NCI-H187 treated with DMSO at 0.1 percent for 48 hours (cell line): ENCODE measurements at regions not wholly inside any gene's neighbourhood (a gene's known extent, or its start where the extent isn't known, plus 50 kb on each side); places are given as distances from the start of the nearest gene placed in this dataset.
"Not testable (repeated sequence)": the region's sequence is repeated elsewhere in the genome, so short reads cannot be mapped to it uniquely, and the experiment has no call there.

Source experiments
- DNase-seq: peaks from one replicate; lab custom pipeline; 2025; lab: John Stamatoyannopoulos, UW

DNA sequence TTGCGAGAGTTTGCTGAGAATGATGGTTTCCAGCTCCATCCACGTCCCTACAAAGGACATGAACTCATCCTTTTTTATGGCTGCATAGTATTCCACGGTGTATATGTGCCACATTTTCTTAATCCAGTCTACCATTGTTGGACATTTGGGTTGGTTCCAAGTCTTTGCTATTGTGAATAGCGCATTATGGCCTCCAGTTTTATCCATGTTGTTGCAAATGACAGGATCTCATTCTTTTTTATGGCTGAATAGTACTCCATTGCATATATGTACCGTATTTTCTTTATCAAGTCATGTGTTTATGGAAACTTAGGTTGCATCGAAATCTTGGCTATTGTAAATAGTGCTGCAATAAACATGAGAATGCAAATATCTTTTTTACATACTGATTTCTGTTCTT is 266.1 kb upstream of the STXBP6 start:
- DNase-seq: not testable (repeated sequence)

DNA sequence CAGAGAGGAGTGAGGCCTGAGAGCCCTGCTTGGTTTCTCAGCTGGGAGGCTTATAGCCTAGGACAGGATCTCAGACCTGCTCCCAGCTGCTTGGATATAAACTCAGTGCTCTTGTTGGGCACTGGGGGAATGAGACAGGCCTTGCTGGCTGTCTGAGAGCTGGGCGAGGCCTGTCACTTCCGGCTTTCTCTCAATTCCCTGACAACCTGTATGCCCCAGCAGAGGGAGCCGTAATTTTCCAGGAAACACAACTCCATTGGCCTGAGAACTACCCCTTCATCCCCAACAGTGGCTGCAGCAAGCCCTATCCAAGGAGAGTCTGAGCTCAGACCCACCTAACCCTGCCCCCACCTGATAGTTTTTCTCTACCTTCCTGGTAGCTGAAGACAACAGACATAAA is 258.3 kb upstream of the STXBP6 start:
- DNase-seq: no peak

GRCh38 chr14:25303934-25304333 is 254.0 kb upstream of the STXBP6 start:
- no peak for DNase-seq

DNA sequence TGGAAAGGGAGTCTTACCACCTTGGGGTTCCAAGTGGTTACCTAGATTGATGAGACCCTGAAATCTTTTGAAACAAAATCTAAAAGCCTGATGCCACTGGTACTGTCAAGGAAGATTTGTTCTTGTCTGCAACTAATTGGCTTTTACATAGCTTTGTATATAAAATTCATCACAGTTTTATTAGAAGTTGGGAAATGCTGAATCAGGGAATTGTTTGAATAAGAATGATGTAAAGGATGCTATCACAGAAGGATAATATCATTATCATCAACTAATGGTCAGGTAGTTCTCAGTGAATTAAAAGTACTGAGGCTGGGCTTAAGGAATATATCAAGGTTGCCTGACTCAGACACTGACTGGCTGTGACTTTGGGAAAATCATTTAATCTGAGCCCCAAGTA is 248.3 kb upstream of the STXBP6 start:
- DNase-seq: no peak

DNA sequence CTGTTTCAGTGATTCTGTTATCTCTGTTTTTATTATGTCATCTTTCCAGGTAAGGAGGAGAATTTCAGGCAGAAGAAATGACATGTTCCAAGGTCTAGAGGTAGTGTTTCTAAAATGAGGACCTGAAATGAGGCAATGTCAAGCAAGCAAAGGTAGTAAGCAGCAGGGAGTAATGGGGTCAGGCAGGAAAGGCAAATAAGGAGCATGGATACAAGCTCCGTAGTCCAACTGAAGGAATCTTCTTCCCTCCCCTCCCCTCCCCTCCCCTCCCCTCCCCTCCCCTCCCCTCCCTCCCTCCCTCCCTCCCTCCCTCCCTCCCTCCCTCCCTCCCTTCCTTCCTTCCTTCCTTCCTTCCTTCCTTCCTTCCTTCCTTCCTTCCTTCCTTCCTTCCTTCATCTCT is 240.2 kb upstream of the STXBP6 start:
- not testable (repeated sequence) for DNase-seq

GRCh38 chr14:25274529-25274928 is 224.6 kb upstream of the STXBP6 start:
- DNase-seq: no peak

GRCh38 chr14:25267186-25267585 is 217.2 kb upstream of the STXBP6 start:
- DNase-seq: no peak

GRCh38 chr14:25259470-25259869 is 209.5 kb upstream of the STXBP6 start:
- no peak for DNase-seq

GRCh38 chr14:25252793-25253192 is 202.8 kb upstream of the STXBP6 start:
- no peak for DNase-seq

GRCh38 chr14:25250516-25250915 is 200.6 kb upstream of the STXBP6 start:
- DNase-seq: no peak

GRCh38 chr14:25247609-25248008 is 197.7 kb upstream of the STXBP6 start:
- DNase-seq: no peak

DNA sequence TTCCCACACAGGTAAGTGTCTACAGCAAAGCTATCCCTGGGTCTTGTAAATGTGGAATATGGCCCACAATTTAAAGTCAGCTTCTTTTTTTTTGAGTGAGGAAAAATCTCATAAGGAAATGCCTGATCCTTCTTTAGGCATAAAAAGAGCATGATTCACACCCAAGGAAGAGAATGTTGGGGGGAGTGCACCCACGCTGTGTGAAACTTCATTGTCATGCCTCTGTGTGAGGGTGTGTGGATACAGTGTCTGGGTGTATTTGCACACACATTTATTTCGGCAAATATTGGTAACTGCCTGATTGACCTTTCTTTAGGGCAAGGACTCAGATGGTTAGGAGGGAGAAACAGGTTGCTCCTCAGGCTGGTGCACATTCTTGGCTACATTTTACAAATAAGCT is 196.8 kb upstream of the STXBP6 start:
- DNase-seq: no peak

DNA sequence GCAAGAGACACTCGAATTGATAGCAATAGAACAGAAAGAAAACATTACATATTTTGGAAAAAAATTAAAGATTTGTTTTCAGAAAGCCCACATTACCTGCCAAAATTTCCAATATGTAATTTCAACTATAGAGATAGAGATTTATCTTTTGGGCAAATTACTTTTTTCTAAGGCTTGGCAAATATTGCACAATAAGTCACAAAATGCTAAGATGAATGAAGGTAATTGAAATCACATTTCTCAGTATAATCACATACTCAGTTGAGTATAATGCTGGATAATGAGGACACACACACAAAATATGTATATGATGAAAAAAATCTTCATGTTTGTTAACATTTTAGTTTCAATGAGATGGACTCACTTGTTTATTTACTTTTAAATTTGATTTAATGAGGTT is 189.2 kb upstream of the STXBP6 start:
- DNase-seq: no peak

DNA sequence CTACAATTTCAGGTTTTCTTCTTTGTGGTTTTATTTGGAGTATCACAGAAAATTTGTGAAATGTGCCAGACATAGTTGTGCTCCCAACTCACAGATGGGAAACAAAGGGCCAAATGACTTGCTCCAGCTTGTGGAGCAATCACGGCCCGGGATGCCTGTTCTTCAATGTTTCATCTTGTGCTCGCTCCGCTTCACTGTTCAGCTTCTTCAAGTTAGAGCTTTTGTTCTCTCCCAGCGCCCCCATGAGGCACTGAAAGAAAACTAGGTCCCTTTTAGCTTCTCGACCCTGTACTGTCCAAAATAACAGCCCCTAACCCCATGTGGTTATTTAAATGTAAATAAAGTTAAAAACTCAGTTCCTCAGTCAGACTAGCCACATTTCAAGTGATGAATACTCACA is 187.9 kb upstream of the STXBP6 start:
- no peak for DNase-seq

- DNase-seq: no peak
Observed at GRCh38 chr14:25233613-25234012, 183.7 kb upstream of the STXBP6 start.

DNA sequence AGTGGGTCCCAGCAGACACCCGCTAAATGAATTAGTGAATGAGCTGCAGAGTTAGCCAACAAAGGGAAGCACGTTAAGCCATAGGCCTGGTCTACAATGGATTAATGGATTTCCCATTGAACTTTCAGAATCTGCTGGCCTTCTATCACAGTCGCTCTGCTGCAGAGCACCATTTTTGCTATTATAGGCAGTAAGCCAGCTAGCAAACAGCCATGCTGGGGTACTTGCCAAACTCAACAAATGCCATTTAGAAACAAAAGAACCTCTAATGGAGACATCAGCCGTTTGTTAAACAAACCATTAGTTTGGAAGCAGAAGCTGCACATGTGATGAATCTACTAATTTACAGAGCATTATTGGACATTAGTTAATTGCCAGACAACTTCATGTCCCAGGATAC is 181.1 kb upstream of the STXBP6 start:
- DNase-seq: no peak

- no peak for DNase-seq
Observed at GRCh38 chr14:25226214-25226613, 176.3 kb upstream of the STXBP6 start.

GRCh38 chr14:25222256-25222655 is 172.3 kb upstream of the STXBP6 start:
- DNase-seq: no peak

- no peak for DNase-seq
Observed at GRCh38 chr14:25220514-25220913, 170.6 kb upstream of the STXBP6 start.

DNA sequence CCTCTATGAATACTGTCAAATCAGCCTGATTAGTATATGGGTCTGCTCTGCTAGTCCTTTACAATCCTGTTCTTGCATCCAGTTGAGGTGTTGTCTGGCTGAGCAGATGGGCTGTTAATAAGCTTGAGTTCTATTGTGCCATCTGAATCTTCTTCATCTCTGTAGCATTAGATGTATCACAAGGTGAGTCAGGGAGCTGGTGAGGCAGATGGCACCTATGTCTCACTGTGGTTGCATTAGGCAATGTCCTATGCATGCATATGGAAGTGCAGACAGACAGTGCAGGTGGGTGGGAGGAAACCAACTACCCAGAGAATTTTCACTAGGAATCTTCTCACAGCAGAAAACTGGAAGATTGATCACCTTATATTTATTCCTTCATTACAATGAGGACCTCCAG is 165.7 kb upstream of the STXBP6 start:
- no peak for DNase-seq

GRCh38 chr14:25197885-25198284 is 147.9 kb upstream of the STXBP6 start:
- no peak for DNase-seq

DNA sequence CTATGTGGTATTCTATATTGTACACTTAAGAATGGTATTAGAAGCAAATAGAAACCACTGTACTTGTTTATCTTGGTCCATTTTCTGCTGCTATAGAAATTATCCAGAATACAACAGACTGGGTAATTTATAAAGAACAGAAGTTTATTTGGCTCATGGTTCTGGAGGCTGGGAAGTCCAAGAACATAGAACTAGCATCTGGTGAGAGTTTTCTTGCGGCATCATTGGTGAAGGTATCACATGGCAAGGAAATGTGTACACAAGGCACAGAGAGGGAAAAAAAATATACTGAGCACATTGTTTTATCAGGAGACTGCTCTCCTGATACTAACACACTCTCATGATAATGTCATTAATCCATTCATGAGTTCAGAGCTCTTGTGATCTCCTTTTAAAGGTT is 130.3 kb upstream of the STXBP6 start:
- no peak for DNase-seq

GRCh38 chr14:25178255-25178654 is 128.3 kb upstream of the STXBP6 start:
- DNase-seq: no peak

- peak; percentile 56 for DNase-seq
Observed at GRCh38 chr14:25150934-25151790, 101.2 kb upstream of the STXBP6 start.
